H9 (cell line): ENCODE measurements at regions not wholly inside any gene's neighbourhood (a gene's known extent, or its start where the extent isn't known, plus 50 kb on each side); places are given as distances from the start of the nearest gene placed in this dataset.
A peak's percentile ranks its signal among the peaks of the same experiment; 100 is the strongest.

ENCODE experiments used
- DNase-seq: peaks from one replicate; pipeline ENCODE4 v3.0.0-alpha.2; 2017
- H2AFZ ChIP-seq: one replicate; pipeline ENCODE4 v1.6.1; 2013; ENCODE audit warnings: mild to moderate bottlenecking, low read length, control low read depth, moderate library complexity
- H2AK5ac ChIP-seq: 2 replicates; pipeline ENCODE4 v1.6.1; 2013; ENCODE audit warnings: low read length, control low read depth, mixed read lengths; ENCODE audit not compliant: insufficient read length
- H2BK120ac ChIP-seq: one replicate; pipeline ENCODE4 v1.6.1; 2013; ENCODE audit warnings: low read depth, mild to moderate bottlenecking, low read length, control low read depth, inconsistent platforms; ENCODE audit not compliant: poor library complexity, severe bottlenecking
- H2BK12ac ChIP-seq: 2 replicates; pipeline ENCODE4 v1.6.1; 2013; ENCODE audit warnings: low read length, control low read depth, mixed read lengths, low read depth; ENCODE audit not compliant: insufficient read length
- H2BK15ac ChIP-seq: 2 replicates; pipeline ENCODE4 v1.6.1; 2013; ENCODE audit warnings: low read depth, low read length, control low read depth
- H2BK20ac ChIP-seq: one replicate; pipeline ENCODE4 v1.6.1; 2013; ENCODE audit warnings: low read depth, mild to moderate bottlenecking, low read length, control low read depth, inconsistent platforms; ENCODE audit not compliant: poor library complexity, severe bottlenecking
- H2BK5ac ChIP-seq: 2 replicates; pipeline ENCODE4 v1.6.1; 2013; ENCODE audit warnings: low read length, control low read depth, mixed read lengths; ENCODE audit not compliant: insufficient read length
- H3K14ac ChIP-seq: 2 replicates; pipeline ENCODE4 v1.6.1; 2013; ENCODE audit warnings: low read length, control low read depth; ENCODE audit not compliant: insufficient read depth
- H3K18ac ChIP-seq: 2 replicates; pipeline ENCODE4 v1.6.1; 2013; ENCODE audit warnings: low read depth, mild to moderate bottlenecking, mixed read lengths, low read length, control low read depth; ENCODE audit not compliant: insufficient read length
- H3K23ac ChIP-seq: 2 replicates; pipeline ENCODE4 v1.6.1; 2013; ENCODE audit warnings: low read length, control low read depth, mixed read lengths, low read depth; ENCODE audit not compliant: insufficient read length
- H3K23me2 ChIP-seq: 2 replicates; pipeline ENCODE4 v1.6.1; 2013; ENCODE audit warnings: low read depth, mild to moderate bottlenecking, mixed read lengths, low read length, control low read depth; ENCODE audit not compliant: insufficient read length, poor library complexity, severe bottlenecking
- H3K27ac ChIP-seq: 2 replicates; pipeline ENCODE4 v1.5.1; 2013; ENCODE audit warnings: low read length, control low read depth, mixed read lengths, low read depth; ENCODE audit not compliant: insufficient read length
- H3K27me3 ChIP-seq: 2 replicates; pipeline ENCODE4 v1.6.1; 2013; ENCODE audit warnings: low read length, control low read depth, inconsistent platforms; ENCODE audit not compliant: insufficient read depth
- H3K4ac ChIP-seq: 2 replicates; pipeline ENCODE4 v1.6.1; 2013; ENCODE audit warnings: low read depth, mild to moderate bottlenecking, control low read depth, inconsistent platforms, low read length, moderate library complexity
- H3K4me1 ChIP-seq: 2 replicates; pipeline ENCODE4 v1.6.1; 2013; ENCODE audit warnings: low read length, control low read depth, inconsistent platforms; ENCODE audit not compliant: insufficient read depth
- H3K4me2 ChIP-seq: 2 replicates; pipeline ENCODE4 v1.6.1; 2013; ENCODE audit warnings: low read length, control low read depth, mixed read lengths; ENCODE audit not compliant: insufficient read length, insufficient read depth
- H3K56ac ChIP-seq: 2 replicates; pipeline ENCODE4 v1.6.1; 2013; ENCODE audit warnings: low read depth, mild to moderate bottlenecking, mixed read lengths, low read length, control low read depth; ENCODE audit not compliant: insufficient read length
- H3K79me1 ChIP-seq: 2 replicates; pipeline ENCODE4 v1.6.1; 2013; ENCODE audit warnings: low read depth, mild to moderate bottlenecking, moderate library complexity, low read length, control low read depth, inconsistent platforms; ENCODE audit not compliant: insufficient read depth, poor library complexity, severe bottlenecking
- H3K79me2 ChIP-seq: 2 replicates; pipeline ENCODE4 v1.6.1; 2013; ENCODE audit warnings: low read length, control low read depth, inconsistent platforms; ENCODE audit not compliant: insufficient read depth
- H3K9ac ChIP-seq: 2 replicates; pipeline ENCODE4 v1.6.1; 2013; ENCODE audit warnings: low read length, control low read depth, mixed read lengths; ENCODE audit not compliant: insufficient read length; ENCODE audit errors: extremely low read depth
- H3K9me3 ChIP-seq: one replicate; pipeline ENCODE4 v1.6.1; 2013; ENCODE audit warnings: low read depth, low read length, inconsistent platforms; ENCODE audit not compliant: control insufficient read depth
- H3T11ph ChIP-seq: one replicate; pipeline ENCODE4 v1.6.1; 2013; ENCODE audit warnings: mild to moderate bottlenecking, low read length, control low read depth, inconsistent platforms
- H4K20me1 ChIP-seq: one replicate; pipeline ENCODE4 v1.6.1; 2013; ENCODE audit not compliant: control insufficient read depth, insufficient read length, insufficient read depth
- H4K5ac ChIP-seq: 2 replicates; pipeline ENCODE4 v1.6.1; 2013; ENCODE audit warnings: low read depth, mild to moderate bottlenecking, mixed read lengths, low read length, control low read depth; ENCODE audit not compliant: insufficient read length
- H4K8ac ChIP-seq: replicated peaks from 2 replicates; pipeline ENCODE4 v1.6.1; 2013; ENCODE audit warnings: low read length, control low read depth, mixed read lengths, low read depth; ENCODE audit not compliant: insufficient read length
- H4K91ac ChIP-seq: 2 replicates; pipeline ENCODE4 v1.6.1; 2013; ENCODE audit warnings: low read depth, mild to moderate bottlenecking, moderate library complexity, mixed read lengths, low read length, control low read depth; ENCODE audit not compliant: insufficient read length
- H3K27ac Mint-ChIP-seq, 3 experiments: 2 replicates in 2 of 3; 3 replicates in 1 of 3; pipeline ENCODE4 v1.8.0; 2020 to 2021; ENCODE audit warnings: mixed read lengths in 3 of 3, mild to moderate bottlenecking in 1 of 3, moderate library complexity in 1 of 3
- H3K27me3 Mint-ChIP-seq: 2 replicates; pipeline ENCODE4 v1.8.0; 2021; ENCODE audit warnings: low read depth, mild to moderate bottlenecking, moderate library complexity, mixed read lengths
- H3K36me3 Mint-ChIP-seq, 3 experiments: 2 replicates in 2 of 3; 3 replicates in 1 of 3; pipeline ENCODE4 v1.8.0; 2020 to 2021; ENCODE audit warnings: low read depth in 3 of 3, mixed read lengths in 3 of 3; ENCODE audit not compliant: insufficient read depth in 1 of 3
- H3K4me1 Mint-ChIP-seq, 2 experiments: 2 replicates each; pipeline ENCODE4 v1.8.0; 2020; ENCODE audit warnings: mixed read lengths in 2 of 2
- H3K4me3 Mint-ChIP-seq, 2 experiments: 2 replicates in 1 of 2; 3 replicates in 1 of 2; pipeline ENCODE4 v1.8.0; 2020 to 2021; ENCODE audit warnings: mild to moderate bottlenecking in 2 of 2, mixed read lengths in 2 of 2, moderate library complexity in 1 of 2
- H3K9me3 Mint-ChIP-seq, 2 experiments: 2 replicates in 1 of 2; 3 replicates in 1 of 2; pipeline ENCODE4 v1.8.0; 2020; ENCODE audit warnings: mild to moderate bottlenecking in 2 of 2, mixed read lengths in 2 of 2, moderate library complexity in 1 of 2
- CTCF ChIP-seq: fragments of 200-600 bp; sonication (generic); conservative IDR thresholded peaks from 3 replicates; pipeline ENCODE4 v1.8.0; 2021; ENCODE audit warnings: antibody characterized with exemption, mild to moderate bottlenecking

- Histone ChIP-seq H3K4me1 (peaks cover 4% of the 10 kb centered on the region; the same call in 1 of the 2 replicates), H3K4me2 (no peak overlapping the region), H3K18ac (no peak overlapping the region), H2BK120ac (no peak overlapping the region), H3K79me2 (no peaks in the 10 kb centered on the region), H3K23me2 (no peaks in the 10 kb centered on the region), H3K56ac (no peak overlapping the region), H3K9ac (no peak overlapping the region), H2BK12ac (no peak overlapping the region), H4K91ac (no peak overlapping the region), H3K27me3 (no peaks in the 10 kb centered on the region), H2AFZ (no peak overlapping the region), H2AK5ac (no peak overlapping the region), H4K5ac (no peak overlapping the region), H3K23ac (no peak overlapping the region), H4K20me1 (no peaks in the 10 kb centered on the region), H3K14ac (no peak overlapping the region), H3K79me1 (no peaks in the 10 kb centered on the region), H3K9me3 (no peaks in the 10 kb centered on the region), H2BK20ac (no peak overlapping the region), H3K27ac (no peak overlapping the region), H2BK5ac (no peak overlapping the region), H4K8ac (no peak overlapping the region), H3T11ph (no peak overlapping the region), H2BK15ac (no peak overlapping the region), H3K4ac (no peak overlapping the region)
- peaks cover 7 to 11% of the 10 kb centered on the region in 2 experiments; a peak in 3 of 5 replicates for H3K9me3 Mint-ChIP-seq
- H3K27ac Mint-ChIP-seq = peak overlapping the region in 1 of 3 experiments; percentile 74; a peak in 1 of 7 replicates
- no peaks in the 10 kb centered on the region for H3K27me3 Mint-ChIP-seq
- no peak for TF ChIP-seq CTCF
- H3K4me1 Mint-ChIP-seq = peaks cover 24% of the 10 kb centered on the region in 2 experiments
- no peak for DNase-seq
- peaks cover 0 to 11% (median 6%) of the 10 kb centered on the region in 3 experiments; a peak in 3 of 7 replicates for H3K36me3 Mint-ChIP-seq
- no peak overlapping the region for H3K4me3 Mint-ChIP-seq
Observed at GRCh38 chr5:173513521-173513991, 102.9 kb downstream of the BOD1 start.
